Gastrocnemius medialis (tissue), 4 donors: ENCODE measurements at regions not wholly inside any gene's neighbourhood (a gene's known extent, or its start where the extent isn't known, plus 50 kb on each side); places are given as distances from the start of the nearest gene placed in this dataset.

Experiments used
- CTCF ChIP-seq, 5 experiments: fragments of 450-650 bp in 3 of 5; fragments of 200-600 bp in 2 of 5; sonication (generic) in 2 of 5; IDR thresholded peaks in 4 of 5; conservative IDR thresholded peaks in 1 of 5; 1 replicate in 4 of 5; 2 replicates in 1 of 5; pipeline ENCODE4 v1.5.1; 2016 to 2019; ENCODE audit warnings: antibody characterized with exemption in 5 of 5, mild to moderate bottlenecking in 3 of 5, moderate library complexity in 3 of 5
- POLR2A ChIP-seq, 2 donors: fragments of 450-650 bp; IDR thresholded peaks; one replicate each; pipeline ENCODE4 v1.6.1; 2017; ENCODE audit warnings: antibody characterized with exemption in 2 of 2, mild to moderate bottlenecking in 2 of 2, moderate library complexity in 2 of 2

- TF ChIP-seq CTCF (IDR thresholded peaks at IDR 0.05 in 4 of 5, conservative IDR thresholded peaks at IDR 0.05 in 1 of 5) (no peak), POLR2A (IDR thresholded peaks at IDR 0.05) (no peak)
Measured at GRCh38 chr6:103175056-103175455, 1684.7 kb downstream of the HACE1 start.
